Hindlimb muscle (tissue), 1 donor: ENCODE measurements at regions not wholly inside any gene's neighbourhood (a gene's known extent, or its start where the extent isn't known, plus 50 kb on each side); places are given as distances from the start of the nearest gene placed in this dataset.

ENCODE experiments used
- DNase-seq: peaks from one replicate; pipeline ENCODE4 v3.0.0-alpha.2; 2013

DNA sequence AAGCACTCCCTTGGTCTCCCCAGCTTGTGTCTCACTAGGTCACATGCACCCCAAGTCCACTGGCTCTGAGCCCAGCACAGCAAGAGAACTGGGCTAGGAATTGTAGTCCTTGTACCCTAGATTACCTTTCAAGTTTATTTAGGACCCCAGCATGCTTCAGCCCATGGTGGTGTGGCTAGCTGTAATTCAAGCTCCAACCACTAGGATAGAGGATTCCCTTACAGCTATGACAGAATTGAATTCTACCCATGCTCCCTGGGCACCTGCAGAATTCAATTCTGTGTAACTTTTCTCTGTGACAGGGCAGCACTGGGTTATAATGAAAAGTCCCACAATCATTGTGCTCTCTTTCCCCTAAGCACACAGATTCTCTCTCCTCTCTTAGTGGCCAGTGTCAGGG is 253.8 kb upstream of the DMD start:
- no peak for DNase-seq

GRCh38 chrX:33457102-33457501 is 245.8 kb upstream of the DMD start:
- no peak for DNase-seq

- DNase-seq, result no peak
These were observed 235.9 kb upstream of the DMD start for GRCh38 chrX:33447285-33447684.

DNA sequence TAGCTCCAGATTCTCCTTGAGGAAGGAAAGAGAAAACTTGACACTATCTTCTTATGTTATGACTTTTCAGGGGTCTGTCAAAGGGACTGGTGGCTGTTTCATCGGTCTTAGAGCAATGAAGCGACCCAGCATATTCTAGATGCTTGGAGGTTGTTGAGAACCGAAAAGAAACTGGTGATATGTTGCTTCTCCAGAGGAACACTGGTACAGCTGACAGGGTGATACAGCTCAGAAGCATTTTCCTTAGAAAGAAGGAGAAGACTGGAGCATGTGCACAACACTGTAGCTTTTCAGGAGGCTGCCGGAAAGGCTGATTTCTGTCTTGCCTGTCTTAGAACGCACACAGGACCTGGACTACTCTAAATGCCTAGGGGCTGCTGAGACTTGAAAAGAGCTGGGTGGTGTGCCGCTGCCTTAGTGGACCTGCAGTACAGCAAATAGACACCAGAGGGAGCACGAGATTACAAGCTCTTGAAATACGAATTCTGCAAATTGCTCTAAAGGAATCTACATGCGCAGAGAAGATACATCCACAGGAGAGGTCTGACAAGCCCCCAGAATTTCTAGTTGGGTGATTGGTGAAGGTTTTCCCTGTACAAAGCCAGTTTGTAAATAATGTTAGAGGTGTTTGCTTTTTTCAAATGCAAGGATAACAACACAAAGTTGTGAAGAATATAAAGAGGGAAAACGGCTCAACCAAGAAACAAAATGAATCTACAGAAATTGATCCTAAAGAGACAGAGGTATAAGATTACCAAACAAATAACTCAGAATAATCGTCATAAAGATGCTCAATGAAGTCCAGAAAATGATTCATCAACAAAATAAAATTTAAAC is 223.1 kb upstream of the DMD start:
- peak; percentile 40 for DNase-seq

DNA sequence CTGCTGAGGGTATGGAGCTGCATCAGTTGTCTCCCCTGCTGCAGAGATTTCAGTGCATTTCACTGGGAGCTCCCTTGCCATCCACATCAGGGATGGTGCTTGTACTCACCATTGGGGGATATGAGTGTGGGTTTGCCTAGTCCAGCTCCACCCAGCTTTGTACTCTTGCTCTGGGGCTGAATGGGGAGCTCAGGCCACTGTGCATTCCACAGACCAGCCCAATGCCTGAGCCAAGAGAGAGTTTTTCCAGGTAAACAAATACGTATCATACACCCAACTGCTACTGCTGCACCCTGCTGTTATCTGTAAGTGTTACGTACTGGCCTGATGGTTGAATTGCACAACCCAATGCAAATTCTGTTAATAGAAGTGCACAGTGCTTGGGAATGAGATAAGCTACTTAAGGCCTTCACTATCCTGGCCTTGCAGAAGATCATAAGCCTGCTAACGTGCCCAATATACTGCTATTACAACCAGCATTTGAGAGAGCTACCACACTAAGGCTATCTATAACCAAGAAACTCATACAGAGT is 205.0 kb upstream of the DMD start:
- DNase-seq, result no peak

DNA sequence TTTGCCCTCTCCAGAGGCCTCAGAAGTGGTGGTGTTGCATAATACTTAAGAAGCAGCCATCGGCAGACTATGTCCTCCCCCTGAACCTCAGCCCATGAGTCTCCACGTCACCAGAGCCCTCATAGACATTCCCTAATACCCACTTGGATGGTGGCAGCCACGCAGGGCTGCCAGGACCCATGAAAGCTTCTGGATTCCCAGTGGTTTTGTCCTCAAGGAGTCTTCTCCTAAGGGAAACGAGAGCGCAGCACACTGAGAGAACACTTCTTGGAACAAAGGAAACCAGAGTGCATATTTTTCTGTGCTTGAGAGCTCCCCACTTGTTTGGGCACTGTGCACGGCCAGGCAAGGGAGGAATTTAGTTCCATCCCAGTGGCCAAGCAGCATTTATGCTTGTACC is 204.1 kb upstream of the DMD start:
- no peak for DNase-seq

DNA sequence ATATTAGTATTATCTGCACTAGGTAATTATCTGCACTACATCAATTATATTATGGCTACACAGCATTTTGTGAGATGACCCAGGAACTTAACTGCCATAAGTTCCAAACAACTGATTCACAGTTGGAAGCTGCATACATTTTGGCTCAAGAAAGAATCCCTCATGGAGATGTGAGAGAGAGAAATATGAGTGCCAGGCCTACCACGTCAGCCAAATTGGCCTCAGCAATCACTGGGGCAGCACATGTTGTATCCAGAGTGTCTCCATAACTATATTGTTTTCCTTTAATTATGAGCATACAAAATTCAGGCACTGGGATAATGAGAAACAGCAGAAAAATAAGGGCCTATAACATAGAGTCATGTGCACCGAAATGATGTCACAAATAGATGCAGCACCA is 174.2 kb upstream of the DMD start:
- DNase-seq, result no peak

GRCh38 chrX:33379839-33380238 is 168.5 kb upstream of the DMD start:
- DNase-seq, result peak; percentile 17

DNA sequence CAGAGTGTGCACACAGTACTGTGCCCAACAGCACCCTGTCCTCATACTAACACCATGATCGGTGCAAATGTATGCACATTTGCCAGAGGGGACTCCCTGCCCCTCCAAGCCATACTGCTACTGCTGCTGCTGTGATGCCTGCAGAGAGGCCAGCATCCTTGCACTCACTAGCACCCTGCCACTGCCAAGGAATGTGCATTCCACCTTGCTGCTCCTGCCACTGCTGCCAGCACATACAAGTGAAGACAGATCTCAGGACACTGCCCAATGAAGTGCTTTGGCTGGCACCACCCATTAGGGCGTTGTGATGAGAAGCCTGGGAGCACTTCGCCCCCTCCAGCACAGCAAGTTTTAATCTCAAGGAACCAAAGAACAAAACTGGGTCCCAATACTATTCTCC is 146.3 kb upstream of the DMD start:
- no peak for DNase-seq

GRCh38 chrX:33339219-33339618 is 127.9 kb upstream of the DMD start:
- peak; percentile 19 for DNase-seq

- DNase-seq, result no peak
These were observed 125.4 kb upstream of the DMD start for GRCh38 chrX:33336783-33337182.

GRCh38 chrX:33333271-33333670 is 121.9 kb upstream of the DMD start:
- no peak for DNase-seq

DNA sequence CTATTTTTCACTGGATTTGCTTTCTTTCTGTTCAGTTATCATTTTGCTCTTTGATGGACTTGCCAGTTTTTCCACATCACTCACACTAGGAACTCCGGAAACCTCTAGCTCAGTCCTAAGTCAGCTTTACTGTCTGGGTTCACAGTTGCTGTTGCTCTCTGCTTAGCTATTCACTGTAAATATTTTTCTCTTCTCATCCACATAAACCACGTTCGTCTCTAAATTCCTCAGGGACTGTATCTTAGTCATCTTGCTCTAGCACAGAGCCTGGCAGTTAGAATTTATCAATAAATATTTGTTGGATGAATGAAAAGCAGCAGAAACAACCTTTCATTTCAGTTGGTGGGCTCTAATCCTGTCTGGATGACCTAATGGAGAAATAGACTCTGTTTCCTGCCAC is 119.4 kb upstream of the DMD start:
- DNase-seq, result no peak

DNA sequence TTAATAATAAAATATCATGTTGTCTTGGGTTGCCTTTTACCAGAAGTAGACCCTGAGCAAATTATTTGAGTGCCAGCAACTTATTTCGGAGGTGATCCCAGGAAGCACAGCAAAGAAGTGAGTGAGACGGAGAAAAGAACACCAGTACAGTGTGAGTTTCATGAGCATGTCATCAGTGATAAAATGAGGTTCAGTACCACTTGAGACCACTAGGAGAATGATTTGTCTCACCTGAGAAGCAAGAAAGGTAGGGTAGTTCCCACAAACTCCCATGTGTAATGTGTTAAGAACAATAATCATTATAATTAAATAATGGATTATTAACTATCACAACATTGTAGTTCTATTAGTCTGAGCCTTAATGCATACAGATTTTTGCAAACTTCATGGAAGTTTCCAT is 112.8 kb upstream of the DMD start:
- no peak for DNase-seq

DNA sequence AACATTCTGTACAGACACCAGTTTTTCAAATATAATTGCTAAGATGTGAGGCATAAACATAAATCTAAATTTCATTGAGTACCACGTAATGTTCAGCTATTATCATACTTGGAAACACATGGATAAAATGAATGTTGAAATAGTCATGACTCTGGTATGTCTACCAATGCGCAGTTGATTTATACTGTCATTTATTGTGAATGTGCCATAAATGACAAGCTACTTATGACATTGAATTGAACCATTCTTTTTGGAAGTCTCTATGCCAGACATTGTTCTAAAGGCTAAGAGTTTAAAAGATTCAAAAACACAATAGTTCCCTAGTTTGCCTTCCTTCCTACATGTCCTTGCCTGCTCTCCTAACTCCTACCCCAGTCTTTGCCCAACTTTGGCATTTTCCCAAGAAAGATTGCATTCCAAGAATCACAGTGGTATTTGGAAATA is 96.6 kb upstream of the DMD start:
- no peak for DNase-seq

DNA sequence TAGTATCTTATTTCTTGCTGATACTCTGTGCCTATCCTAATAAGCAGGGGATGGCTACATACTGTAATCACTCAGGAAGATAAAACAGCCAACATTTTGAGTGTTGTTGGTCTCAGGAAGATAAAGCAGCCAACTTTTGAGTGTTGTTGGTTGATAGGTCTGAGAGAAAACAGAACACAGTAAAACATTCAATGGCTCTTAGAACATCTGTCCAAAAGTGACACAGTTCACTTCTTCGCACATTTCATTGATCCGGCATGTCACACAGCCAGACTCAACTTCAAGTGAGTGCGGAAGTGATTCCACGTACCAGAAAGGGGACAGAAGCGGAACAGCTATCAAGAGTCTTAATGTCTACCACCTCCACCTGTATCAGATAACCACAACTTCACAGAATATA is 87.3 kb upstream of the DMD start:
- no peak for DNase-seq

DNA sequence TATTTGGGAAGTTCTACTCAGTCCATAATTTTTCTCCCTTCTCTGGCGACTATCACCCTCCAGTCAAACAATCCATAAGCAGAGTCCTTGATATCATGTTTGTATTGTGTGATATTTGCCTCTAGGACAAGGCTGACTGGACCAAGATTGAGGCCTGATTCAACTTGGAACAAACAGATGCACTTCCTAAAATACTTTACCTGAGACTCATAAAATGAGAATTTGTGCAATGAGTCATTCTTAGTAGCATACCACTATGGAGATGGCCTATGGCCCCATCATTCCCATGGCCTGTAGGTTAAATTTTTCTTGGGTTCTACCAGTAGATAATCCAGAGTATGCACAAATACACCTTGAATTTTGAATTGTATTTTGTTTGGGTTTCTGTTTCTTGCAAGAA is 74.2 kb upstream of the DMD start:
- no peak for DNase-seq

- DNase-seq, result no peak
These were observed 65.7 kb upstream of the DMD start for GRCh38 chrX:33277046-33277445.

DNA sequence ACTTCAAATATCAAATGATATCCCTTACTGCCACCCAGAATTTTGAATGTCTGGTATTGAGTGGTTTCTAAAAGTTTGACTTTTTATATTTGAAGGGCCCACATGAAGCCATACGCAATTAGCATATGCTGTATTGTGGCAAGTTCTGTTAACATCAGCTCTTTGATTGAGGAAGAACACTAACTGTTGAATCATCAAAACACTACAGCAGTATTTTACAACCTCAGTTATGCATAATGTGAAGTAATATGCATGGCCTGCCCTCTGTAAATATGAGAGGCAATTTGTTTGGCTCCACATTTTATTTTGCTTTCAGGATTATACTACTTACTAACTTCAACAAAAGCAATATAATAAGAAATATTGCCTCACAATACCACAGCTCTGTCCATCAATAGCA is 62.2 kb upstream of the DMD start:
- DNase-seq, result no peak

GRCh38 chrX:33272986-33273385 is 61.6 kb upstream of the DMD start:
- no peak for DNase-seq
